IPS DF 6.9 (cell line): ENCODE measurements at regions not wholly inside any gene's neighbourhood (a gene's known extent, or its start where the extent isn't known, plus 50 kb on each side); places are given as distances from the start of the nearest gene placed in this dataset.
"Not testable (repeated sequence)": the region's sequence is repeated elsewhere in the genome, so short reads cannot be mapped to it uniquely, and the experiment has no call there.

Source experiments
- DNase-seq: peaks from one replicate; pipeline ENCODE4 v3.0.0-alpha.2; 2013; ENCODE audit warnings: low read depth, low spot score
- H3K27ac ChIP-seq: one replicate; pipeline ENCODE4 v1.5.1; 2013; ENCODE audit warnings: low read length, control low read depth
- H3K27me3 ChIP-seq: 2 replicates; pipeline ENCODE4 v1.6.1; 2013; ENCODE audit warnings: mild to moderate bottlenecking, low read length; ENCODE audit not compliant: control insufficient read depth, insufficient read depth
- H3K36me3 ChIP-seq: 2 replicates; pipeline ENCODE4 v1.6.1; 2013; ENCODE audit warnings: low read length; ENCODE audit not compliant: control insufficient read depth, insufficient read depth
- H3K4me1 ChIP-seq: 2 replicates; pipeline ENCODE4 v1.6.1; 2013; ENCODE audit warnings: low read length; ENCODE audit not compliant: control insufficient read depth, insufficient read depth
- H3K4me3 ChIP-seq: 2 replicates; pipeline ENCODE4 v1.5.1; 2013; ENCODE audit warnings: mild to moderate bottlenecking, low read length
- H3K9me3 ChIP-seq: 2 replicates; pipeline ENCODE4 v1.6.1; 2013; ENCODE audit warnings: low read length, inconsistent platforms; ENCODE audit not compliant: control insufficient read depth, insufficient read depth
- WGBS: extraction: QIAGEN DNeasy Blood & Tissue Kit; methylation state at CpG from one replicate; pipeline ENCODE4 v1.1.7; 2013; ENCODE audit warnings: mixed read lengths, missing lambda C conversion rate; ENCODE audit not compliant: insufficient read length, insufficient coverage; 5-methylcytosine and 5-hydroxymethylcytosine counted together

- Histone ChIP-seq H3K9me3 (no peaks in the 10 kb centered on the region), H3K27ac (no peak overlapping the region), H3K4me3 (no peak overlapping the region), H3K4me1 (no peaks in the 10 kb centered on the region), H3K27me3 (no peaks in the 10 kb centered on the region), H3K36me3 (no peaks in the 10 kb centered on the region)
- no CpG with 5 or more reads among the region's 3 CpGs for whole genome bisulfite sequencing
- DNase-seq, result no peak
Measured at GRCh38 chr2:107751936-107752335, 74.8 kb upstream of the RGPD4 start.

DNA sequence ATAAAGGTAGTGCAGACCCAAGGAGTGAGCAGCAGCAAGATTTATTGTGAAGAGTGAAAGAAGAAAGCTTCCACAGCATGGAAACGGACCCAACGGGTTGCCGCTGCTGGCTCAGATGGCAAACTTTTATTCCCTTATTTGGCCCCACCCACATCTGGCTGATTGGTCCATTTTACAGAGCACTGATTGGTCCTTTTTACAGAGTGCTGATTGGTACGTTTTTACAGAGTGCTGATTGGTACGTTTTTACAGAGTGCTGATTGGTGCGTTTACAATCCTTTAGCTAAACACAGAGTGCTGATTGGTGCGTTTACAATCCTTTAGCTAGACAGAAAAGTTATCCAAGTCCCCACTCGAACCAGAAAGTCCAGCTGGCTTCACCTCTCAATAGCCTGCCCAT is 72.9 kb upstream of the RGPD4 start:
- not testable (repeated sequence) for H3K27me3 ChIP-seq, H3K9me3 ChIP-seq, DNase-seq, H3K27ac ChIP-seq, H3K36me3 ChIP-seq, H3K4me1 ChIP-seq, H3K4me3 ChIP-seq
- no CpG with 5 or more reads among the region's 8 CpGs for WGBS

- H3K4me3 ChIP-seq, result no peak overlapping the region
- H3K27me3 ChIP-seq, result no peaks in the 10 kb centered on the region
- 100% methylated on average over 2 of the region's 5 CpGs for WGBS
- no peaks in the 10 kb centered on the region for H3K9me3 ChIP-seq
- no peaks in the 10 kb centered on the region for H3K4me1 ChIP-seq
- no peaks in the 10 kb centered on the region for H3K36me3 ChIP-seq
- DNase-seq, result no peak
- H3K27ac ChIP-seq, result no peak overlapping the region
Measured at GRCh38 chr2:107757223-107757622, 69.5 kb upstream of the RGPD4 start.

GRCh38 chr2:107760620-107761364 is 65.9 kb upstream of the RGPD4 start:
- Histone ChIP-seq H3K4me3 (no peak overlapping the region), H3K9me3 (no peaks in the 10 kb centered on the region), H3K36me3 (no peaks in the 10 kb centered on the region), H3K27me3 (no peaks in the 10 kb centered on the region), H3K27ac (no peak overlapping the region), H3K4me1 (no peaks in the 10 kb centered on the region)
- no peak for DNase-seq
- no CpG with 5 or more reads among the region's 5 CpGs for WGBS

GRCh38 chr2:107772353-107772752 is 54.3 kb upstream of the RGPD4 start:
- H3K4me3 ChIP-seq, result no peak overlapping the region
- H3K9me3 ChIP-seq, result no peaks in the 10 kb centered on the region
- no CpG with 5 or more reads among the region's 5 CpGs for WGBS
- H3K36me3 ChIP-seq, result no peaks in the 10 kb centered on the region
- H3K4me1 ChIP-seq, result no peaks in the 10 kb centered on the region
- no peak overlapping the region for H3K27ac ChIP-seq
- no peaks in the 10 kb centered on the region for H3K27me3 ChIP-seq
- DNase-seq, result no peak

- no CpG with 5 or more reads among the region's 5 CpGs for WGBS
- Histone ChIP-seq H3K4me3 (no peak overlapping the region), H3K27ac (no peak overlapping the region), H3K9me3 (no peaks in the 10 kb centered on the region), H3K4me1 (no peaks in the 10 kb centered on the region), H3K36me3 (no peaks in the 10 kb centered on the region), H3K27me3 (no peaks in the 10 kb centered on the region)
- no peak for DNase-seq
Measured at GRCh38 chr2:107775211-107775610, 51.5 kb upstream of the RGPD4 start.

GRCh38 chr2:107775791-107776190 is 50.9 kb upstream of the RGPD4 start:
- Histone ChIP-seq H3K36me3 (no peaks in the 10 kb centered on the region), H3K4me3 (no peak overlapping the region), H3K4me1 (no peaks in the 10 kb centered on the region), H3K27me3 (no peaks in the 10 kb centered on the region), H3K27ac (no peak overlapping the region), H3K9me3 (no peaks in the 10 kb centered on the region)
- no peak for DNase-seq
- no CpG with 5 or more reads among the region's 1 CpG for WGBS

GRCh38 chr2:107776362-107776761 is 50.3 kb upstream of the RGPD4 start:
- no peak for DNase-seq
- H3K27me3 ChIP-seq, result no peaks in the 10 kb centered on the region
- H3K36me3 ChIP-seq, result no peaks in the 10 kb centered on the region
- no peaks in the 10 kb centered on the region for H3K9me3 ChIP-seq
- H3K27ac ChIP-seq, result no peak overlapping the region
- no CpG with 5 or more reads among the region's 2 CpGs for WGBS
- no peaks in the 10 kb centered on the region for H3K4me1 ChIP-seq
- no peak overlapping the region for H3K4me3 ChIP-seq
